GM18502 (cell line): ENCODE measurements at regions not wholly inside any gene's neighbourhood (a gene's known extent, or its start where the extent isn't known, plus 50 kb on each side); places are given as distances from the start of the nearest gene placed in this dataset.

Experiments
- ATAC-seq: cut with Tn5 transposase; IDR thresholded peaks from one replicate; pipeline ENCODE4 v1.9.1; 2021; ENCODE audit warnings: mild to moderate bottlenecking; ENCODE audit not compliant: unreplicated experiment, poor library complexity

DNA sequence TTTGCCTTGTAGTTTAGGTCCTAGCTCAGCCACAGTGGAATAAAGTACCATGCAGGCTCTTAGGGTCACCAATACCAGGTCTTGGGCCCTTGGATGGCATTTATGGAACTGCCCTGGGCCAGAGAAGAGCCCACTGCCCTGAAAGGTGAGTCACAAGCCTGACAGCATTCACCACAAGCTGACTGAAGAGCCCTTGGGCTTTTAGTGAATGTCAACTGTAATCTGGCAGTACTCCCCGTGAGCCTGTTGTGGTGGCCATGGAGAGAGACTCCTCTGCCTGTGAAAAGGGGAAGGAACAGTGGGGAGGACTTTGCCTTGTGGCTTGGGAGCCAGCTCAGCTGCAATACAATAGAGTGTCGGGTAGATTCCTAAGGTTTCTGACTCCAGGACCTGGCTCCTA, 1389.7 kb downstream of the DSC3 start:
- no peak for ATAC-seq

GRCh38 chr18:29651122-29651680, 1391.3 kb downstream of the DSC3 start:
- ATAC-seq, result no peak

GRCh38 chr18:29648891-29649290, 1393.7 kb downstream of the DSC3 start:
- no peak for ATAC-seq

GRCh38 chr18:29647700-29648099, 1394.8 kb downstream of the DSC3 start:
- ATAC-seq, result no peak

DNA sequence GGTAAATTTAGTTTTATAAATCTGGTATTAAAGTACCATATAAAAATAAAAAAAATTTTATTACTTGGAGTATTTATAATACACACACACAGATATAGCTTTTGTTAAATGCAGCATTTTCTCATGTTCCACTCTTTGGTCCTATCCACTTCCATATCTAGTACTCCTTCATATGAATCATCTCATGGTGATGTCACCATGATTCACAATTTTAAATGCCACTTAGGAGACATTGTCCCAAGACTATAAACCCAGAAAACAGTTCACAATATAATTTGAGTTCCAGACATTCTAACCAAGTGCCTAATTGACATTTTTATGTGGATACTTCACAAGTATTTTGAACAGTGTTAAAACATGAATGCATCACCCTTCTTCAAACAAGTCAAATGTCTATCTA, 1398.3 kb downstream of the DSC3 start:
- ATAC-seq, result no peak

DNA sequence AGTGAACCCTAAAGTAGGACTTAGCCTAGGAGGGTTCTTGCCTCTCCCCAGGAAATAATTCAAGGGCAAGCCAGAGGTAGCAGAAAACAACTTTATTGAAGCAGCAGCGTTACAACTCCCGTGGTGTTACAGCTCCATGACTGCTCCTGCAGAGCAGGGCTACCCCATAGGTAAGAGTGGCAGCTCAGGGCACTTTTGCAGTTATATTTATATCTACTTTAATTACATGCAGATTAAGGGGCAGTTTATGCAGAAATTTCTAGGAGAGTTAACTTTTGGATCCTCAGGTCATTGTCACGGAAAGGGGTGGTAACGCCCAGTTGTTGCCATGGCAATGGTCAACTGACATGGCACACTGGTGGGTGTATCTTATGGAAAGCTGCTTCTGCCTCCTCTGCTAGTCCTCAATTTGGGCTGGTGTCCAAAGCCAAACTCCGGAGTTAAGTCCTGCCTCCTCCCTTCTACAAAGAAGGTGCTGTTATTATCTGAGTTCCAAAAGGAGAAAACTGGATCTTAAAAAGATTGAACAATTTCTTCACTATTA, 1413.0 kb downstream of the DSC3 start:
- no peak for ATAC-seq

- no peak for ATAC-seq
Measured at GRCh38 chr18:29626094-29626493, 1416.4 kb downstream of the DSC3 start.

DNA sequence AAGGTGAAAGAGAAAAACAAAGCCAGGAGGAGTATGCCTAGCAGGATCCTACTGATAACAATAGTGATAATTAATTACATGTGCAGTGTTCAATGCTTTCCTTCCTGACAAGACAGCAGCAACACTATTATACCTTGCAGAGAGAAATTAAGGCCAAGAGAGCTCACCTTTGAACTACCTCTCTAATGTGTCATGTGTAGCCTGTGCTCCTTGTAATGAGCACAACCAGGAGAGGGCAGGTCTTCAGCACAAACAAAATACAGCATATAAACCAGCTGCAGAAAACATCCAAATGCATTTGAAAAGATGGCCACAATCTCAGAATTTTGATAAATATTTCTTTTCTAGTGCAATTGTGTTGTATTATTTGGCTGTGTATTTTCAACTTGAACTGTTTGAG, 1425.7 kb downstream of the DSC3 start:
- ATAC-seq, result no peak

DNA sequence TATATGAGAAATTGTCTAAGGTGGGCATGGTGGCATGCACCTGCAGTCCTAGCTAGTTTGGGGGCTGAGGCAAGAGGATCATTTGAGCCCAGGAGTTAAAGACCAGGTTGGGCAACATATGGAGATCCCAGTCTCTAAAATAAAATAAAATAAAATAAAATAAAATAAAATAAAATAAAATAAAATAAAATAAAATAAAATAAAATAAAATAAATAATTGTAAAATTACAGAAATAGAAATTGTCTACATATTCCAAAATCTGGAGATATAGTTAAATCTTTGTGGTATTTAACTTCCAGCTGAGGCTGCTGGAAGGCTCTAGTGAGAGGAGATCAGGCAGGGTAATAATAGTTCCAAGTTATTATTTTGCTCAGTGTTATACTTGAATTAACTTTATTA, 1432.1 kb upstream of the CDH2 start:
- no peak for ATAC-seq

DNA sequence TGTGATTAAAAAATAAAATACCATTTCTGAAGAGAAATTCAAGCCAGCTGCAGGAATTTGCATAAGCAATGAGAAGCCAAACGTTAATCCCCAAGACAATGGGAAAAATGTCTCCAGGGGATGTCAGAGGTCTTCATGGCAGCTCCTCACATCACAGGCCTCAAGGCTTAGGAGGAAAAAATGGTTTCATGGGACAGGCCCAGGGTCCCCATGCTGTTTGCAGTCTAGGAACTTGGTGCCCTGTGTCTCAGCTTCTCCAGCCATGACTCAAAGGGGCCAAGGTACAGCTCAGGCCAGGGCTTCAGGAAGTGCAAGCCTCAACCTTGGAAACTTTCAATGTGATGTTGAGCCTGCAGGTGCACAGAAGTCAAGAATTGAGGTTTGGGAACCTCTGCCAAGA, 1428.4 kb upstream of the CDH2 start:
- ATAC-seq, result no peak

DNA sequence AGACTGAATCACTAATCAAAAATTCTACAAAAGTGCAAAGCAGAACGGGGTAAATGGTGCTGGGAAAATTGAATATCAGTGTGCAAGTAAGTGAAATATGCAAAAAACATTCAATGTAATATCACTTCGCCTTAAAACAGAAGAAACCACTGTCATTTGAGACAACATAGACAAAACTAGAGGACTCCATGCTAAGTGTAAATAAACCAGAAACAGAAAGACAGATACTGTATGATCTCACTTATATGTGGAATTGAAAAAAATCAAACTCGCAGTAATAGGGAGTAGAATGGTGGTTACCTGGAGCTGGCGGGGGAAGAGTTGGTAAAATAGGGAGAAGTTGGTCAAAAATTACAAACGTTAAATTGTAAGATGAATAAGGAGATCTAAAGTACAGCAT, 1420.0 kb upstream of the CDH2 start:
- no peak for ATAC-seq

DNA sequence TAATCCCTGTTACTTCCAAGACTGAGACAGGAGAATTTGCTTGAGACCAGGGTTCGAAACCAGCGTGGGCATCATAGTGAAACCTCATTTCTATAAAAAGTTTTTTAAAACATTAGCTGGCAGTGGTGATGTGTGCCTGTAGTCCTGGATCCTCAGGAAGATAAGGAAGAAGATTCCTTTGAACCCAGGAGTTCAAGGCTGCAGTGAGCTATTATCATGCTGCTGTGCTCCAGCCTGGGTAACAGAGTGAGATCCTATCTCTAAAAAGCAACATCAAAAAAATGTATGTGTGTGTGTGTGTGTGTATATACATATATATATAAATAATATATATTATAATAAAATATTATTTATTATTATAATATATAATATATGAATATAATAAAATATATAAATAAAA, 1417.6 kb upstream of the CDH2 start:
- ATAC-seq, result no peak

- no peak for ATAC-seq
Measured at GRCh38 chr18:29588446-29589100, 1411.6 kb upstream of the CDH2 start.

DNA sequence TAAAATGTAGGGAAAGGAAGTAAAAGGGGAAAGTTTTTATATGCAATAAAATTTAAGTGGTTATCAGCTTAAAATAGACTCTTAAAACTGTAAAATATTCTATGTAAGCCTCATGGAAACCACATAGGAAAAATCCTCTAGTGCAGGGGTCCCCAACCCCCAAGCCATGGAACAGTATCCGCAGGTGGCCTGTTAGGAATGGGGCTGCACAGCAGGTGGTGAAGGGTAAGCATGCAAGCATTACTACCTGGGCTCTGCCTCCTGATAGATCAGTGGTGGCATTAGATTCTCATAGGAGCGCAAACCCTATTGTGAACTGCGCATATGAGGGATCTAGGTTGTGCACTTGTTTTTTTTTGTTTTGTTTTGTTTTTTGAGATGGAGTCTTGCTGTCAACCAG, 1409.3 kb upstream of the CDH2 start:
- ATAC-seq, result no peak

DNA sequence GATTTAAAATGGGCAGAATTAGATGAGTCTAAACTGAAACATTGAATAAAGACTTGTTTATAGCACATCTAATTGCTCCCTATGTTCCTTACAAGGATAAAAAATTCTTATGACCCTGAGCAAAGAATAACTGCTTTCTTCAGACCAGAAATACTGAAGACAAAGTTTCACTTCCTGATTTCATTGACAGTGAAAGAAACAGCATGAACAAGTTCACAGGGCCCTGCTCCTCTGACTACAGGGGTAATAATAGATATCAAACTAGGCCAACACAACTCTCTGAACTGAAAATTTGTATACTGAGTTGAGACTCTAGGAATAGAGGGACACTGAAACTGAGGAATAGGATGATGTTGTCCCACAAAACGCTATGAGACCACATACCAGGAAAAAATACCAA, 1383.3 kb upstream of the CDH2 start:
- peak; percentile 67 for ATAC-seq

GRCh38 chr18:29556070-29556469, 1379.1 kb upstream of the CDH2 start:
- ATAC-seq, result no peak

DNA sequence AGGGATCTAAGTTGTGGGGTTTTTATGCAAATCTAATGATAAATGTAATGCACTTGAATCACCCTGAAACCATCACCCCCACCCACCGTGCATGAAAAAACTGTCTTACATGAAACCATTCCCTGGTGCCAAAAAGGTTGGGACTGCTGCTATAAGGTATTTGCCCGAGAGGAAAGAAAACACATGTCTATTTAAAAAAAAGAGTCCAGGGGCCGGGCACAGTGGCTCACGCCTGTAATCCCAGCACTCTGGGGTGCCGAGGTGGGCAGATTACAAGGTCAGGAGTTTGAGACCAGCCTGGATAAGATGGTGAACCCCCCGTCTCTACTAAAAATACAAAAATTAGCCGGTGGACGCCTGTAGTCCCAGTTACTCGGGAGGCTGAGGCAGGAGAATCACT, 1372.8 kb upstream of the CDH2 start:
- ATAC-seq, result no peak

- ATAC-seq, result no peak
Measured at GRCh38 chr18:29547626-29548025, 1370.7 kb upstream of the CDH2 start.

DNA sequence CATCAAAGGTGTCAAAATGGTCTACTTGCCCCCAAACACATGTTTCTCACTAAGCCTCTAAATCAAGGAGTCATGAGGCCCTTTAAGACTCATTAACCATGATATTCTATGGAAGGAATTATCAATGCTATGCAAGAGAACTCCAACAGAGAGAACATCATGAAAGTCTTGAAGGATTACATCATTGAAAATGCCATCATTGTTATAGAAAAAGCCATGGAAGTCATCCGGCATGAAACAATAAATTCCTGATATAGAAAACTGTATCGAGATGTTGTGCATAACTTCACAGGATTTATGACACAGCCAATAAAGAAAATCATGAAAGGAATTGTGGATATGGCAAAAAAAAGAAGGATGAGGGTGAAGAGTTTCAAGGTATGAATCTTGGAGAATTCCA, 1363.6 kb upstream of the CDH2 start:
- ATAC-seq, result no peak

GRCh38 chr18:29531746-29532145, 1354.8 kb upstream of the CDH2 start:
- ATAC-seq, result no peak

DNA sequence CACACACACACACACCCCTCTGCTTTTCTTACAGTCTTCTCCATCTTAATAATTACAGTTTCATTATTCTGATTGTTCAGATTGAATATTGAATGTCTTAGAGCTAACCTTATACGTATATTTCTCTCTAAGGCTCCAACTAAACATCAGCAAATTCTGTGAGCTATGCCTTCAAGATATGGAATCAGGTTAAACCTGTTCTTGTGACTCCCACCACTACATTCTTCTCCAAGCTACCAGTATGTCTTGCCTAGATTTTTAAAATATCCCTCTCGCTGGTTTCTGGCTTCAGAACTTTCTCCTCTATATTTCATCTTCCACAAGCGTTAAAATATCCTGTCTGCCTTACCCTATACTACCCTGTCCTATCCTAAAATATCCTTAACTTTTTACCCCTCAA, 1346.4 kb upstream of the CDH2 start:
- no peak for ATAC-seq

DNA sequence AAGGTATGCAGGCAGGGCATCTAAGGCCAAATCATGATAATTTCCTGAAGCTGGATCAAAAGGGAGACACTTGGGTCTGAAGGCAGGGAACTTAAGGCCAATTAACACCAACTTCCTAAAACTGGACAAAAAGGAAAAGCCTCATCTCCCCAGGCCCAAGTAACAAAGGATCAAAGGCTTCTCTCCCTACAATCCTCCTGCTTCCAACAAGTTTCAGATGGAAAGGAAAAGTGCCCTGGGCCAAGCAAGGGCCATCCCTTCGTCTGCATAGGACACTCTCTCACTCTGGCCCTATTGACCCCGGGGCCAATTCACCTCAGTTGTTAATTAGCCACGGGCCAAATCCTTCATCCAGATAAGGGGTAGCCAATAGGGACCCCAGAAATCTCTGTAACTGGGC, 1335.8 kb upstream of the CDH2 start:
- no peak for ATAC-seq
